ENCODE measurements at regions not wholly inside any gene's neighbourhood (a gene's known extent, or its start where the extent isn't known, plus 50 kb on each side); places are given as distances from the start of the nearest gene placed in this dataset.

DNA sequence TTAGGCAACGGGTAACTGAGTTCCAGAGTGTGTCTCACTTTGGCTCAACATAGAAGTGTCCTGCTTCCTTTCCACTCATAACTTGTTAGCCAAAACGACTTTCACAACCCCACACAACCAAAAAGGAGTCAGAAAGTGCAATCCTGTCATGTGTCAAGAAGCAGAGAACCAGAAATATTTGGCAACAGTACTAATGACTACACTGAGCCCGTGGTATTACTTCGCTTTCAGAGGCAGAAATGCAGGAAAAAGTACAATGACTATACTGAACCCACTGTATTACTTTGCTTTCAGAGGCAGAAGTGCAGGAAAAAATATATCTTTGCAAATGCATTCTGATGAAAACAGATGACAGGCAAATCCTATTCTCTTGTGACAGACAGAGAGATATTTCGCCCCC, 484.6 kb downstream of the KIF2B start:
- no peak for TF ChIP-seq EZH2 (IDR thresholded peaks at IDR 0.05; ENCODE audit: low read length, unreplicated experiment)
- TF ChIP-seq, protein P1, sequence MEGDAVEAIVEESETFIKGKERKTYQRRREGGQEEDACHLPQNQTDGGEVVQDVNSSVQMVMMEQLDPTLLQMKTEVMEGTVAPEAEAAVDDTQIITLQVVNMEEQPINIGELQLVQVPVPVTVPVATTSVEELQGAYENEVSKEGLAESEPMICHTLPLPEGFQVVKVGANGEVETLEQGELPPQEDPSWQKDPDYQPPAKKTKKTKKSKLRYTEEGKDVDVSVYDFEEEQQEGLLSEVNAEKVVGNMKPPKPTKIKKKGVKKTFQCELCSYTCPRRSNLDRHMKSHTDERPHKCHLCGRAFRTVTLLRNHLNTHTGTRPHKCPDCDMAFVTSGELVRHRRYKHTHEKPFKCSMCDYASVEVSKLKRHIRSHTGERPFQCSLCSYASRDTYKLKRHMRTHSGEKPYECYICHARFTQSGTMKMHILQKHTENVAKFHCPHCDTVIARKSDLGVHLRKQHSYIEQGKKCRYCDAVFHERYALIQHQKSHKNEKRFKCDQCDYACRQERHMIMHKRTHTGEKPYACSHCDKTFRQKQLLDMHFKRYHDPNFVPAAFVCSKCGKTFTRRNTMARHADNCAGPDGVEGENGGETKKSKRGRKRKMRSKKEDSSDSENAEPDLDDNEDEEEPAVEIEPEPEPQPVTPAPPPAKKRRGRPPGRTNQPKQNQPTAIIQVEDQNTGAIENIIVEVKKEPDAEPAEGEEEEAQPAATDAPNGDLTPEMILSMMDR (conservative IDR thresholded peaks at IDR 0.05; ENCODE audit: low read depth, low read length) = no peak
